ENCODE measurements at regions not wholly inside any gene's neighbourhood (a gene's known extent, or its start where the extent isn't known, plus 50 kb on each side); places are given as distances from the start of the nearest gene placed in this dataset.

GRCh38 chr4:37516057-37516775 lies 170.0 kb downstream of the RELL1 start:
- H3K4me1 ChIP-seq (ENCODE audit: insufficient read depth, low read length): no peaks in the 10 kb centered on the region
- no peak overlapping the region for H3K27ac ChIP-seq (ENCODE audit: low read length)
- TF ChIP-seq, protein P1, sequence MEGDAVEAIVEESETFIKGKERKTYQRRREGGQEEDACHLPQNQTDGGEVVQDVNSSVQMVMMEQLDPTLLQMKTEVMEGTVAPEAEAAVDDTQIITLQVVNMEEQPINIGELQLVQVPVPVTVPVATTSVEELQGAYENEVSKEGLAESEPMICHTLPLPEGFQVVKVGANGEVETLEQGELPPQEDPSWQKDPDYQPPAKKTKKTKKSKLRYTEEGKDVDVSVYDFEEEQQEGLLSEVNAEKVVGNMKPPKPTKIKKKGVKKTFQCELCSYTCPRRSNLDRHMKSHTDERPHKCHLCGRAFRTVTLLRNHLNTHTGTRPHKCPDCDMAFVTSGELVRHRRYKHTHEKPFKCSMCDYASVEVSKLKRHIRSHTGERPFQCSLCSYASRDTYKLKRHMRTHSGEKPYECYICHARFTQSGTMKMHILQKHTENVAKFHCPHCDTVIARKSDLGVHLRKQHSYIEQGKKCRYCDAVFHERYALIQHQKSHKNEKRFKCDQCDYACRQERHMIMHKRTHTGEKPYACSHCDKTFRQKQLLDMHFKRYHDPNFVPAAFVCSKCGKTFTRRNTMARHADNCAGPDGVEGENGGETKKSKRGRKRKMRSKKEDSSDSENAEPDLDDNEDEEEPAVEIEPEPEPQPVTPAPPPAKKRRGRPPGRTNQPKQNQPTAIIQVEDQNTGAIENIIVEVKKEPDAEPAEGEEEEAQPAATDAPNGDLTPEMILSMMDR (IDR thresholded peaks at IDR 0.05; ENCODE audit: borderline replicate concordance, extremely low read depth, low read length, poor library complexity, severe bottlenecking): no peak
- TF ChIP-seq EZH2 (IDR thresholded peaks at IDR 0.05; ENCODE audit: borderline replicate concordance, low read depth, low read length, severe bottlenecking): no peak
- no peak overlapping the region for H3K9ac ChIP-seq (ENCODE audit: low read depth, low read length)
- no peak overlapping the region for H3K4me3 ChIP-seq (ENCODE audit: low read depth in 1 of 2, low read length in 2 of 2)
- H3K79me2 ChIP-seq (ENCODE audit: insufficient read depth, low read length): no peaks in the 10 kb centered on the region
- no peaks in the 10 kb centered on the region for H3K27me3 ChIP-seq (ENCODE audit: insufficient read depth, low read length, poor library complexity)
- ATAC-seq (ENCODE audit: insufficient read depth, low read depth): no peak
- H4K20me1 ChIP-seq (ENCODE audit: insufficient read depth, low read length): no peaks in the 10 kb centered on the region
- H2AFZ ChIP-seq (ENCODE audit: low read depth, low read length): no peak overlapping the region
- no peaks in the 10 kb centered on the region for H3K36me3 ChIP-seq (ENCODE audit: insufficient read depth, low read length)
- peaks cover 2% of the 10 kb centered on the region for H3K9me3 ChIP-seq (ENCODE audit: insufficient read depth, low read length, severe bottlenecking)
- DNase-seq: no peak
- no peak overlapping the region for H3K4me2 ChIP-seq (ENCODE audit: insufficient read depth, low read length)

GRCh38 chr4:37510626-37511025 lies 175.6 kb downstream of the RELL1 start:
- Histone ChIP-seq H2AFZ (ENCODE audit: low read depth, low read length) (no peak overlapping the region), H3K36me3 (ENCODE audit: insufficient read depth, low read length) (no peaks in the 10 kb centered on the region), H4K20me1 (ENCODE audit: insufficient read depth, low read length) (no peaks in the 10 kb centered on the region), H3K9ac (ENCODE audit: low read depth, low read length) (no peak overlapping the region), H3K4me1 (ENCODE audit: insufficient read depth, low read length) (no peaks in the 10 kb centered on the region), H3K4me3 (ENCODE audit: low read depth in 1 of 2, low read length in 2 of 2) (no peak overlapping the region), H3K79me2 (ENCODE audit: insufficient read depth, low read length) (no peaks in the 10 kb centered on the region), H3K9me3 (ENCODE audit: insufficient read depth, low read length, severe bottlenecking) (peaks cover 2% of the 10 kb centered on the region), H3K27me3 (ENCODE audit: insufficient read depth, low read length, poor library complexity) (no peaks in the 10 kb centered on the region), H3K4me2 (ENCODE audit: insufficient read depth, low read length) (no peak overlapping the region), H3K27ac (ENCODE audit: low read length) (no peak overlapping the region)
- DNase-seq (no peak), ATAC-seq (ENCODE audit: insufficient read depth, low read depth) (no peak)
- TF ChIP-seq EZH2 (IDR thresholded peaks at IDR 0.05; ENCODE audit: borderline replicate concordance, low read depth, low read length, severe bottlenecking): no peak
- TF ChIP-seq, protein P1 (IDR thresholded peaks at IDR 0.05; ENCODE audit: borderline replicate concordance, extremely low read depth, low read length, poor library complexity, severe bottlenecking): no peak

GRCh38 chr4:37503261-37503660 lies 182.9 kb downstream of the RELL1 start:
- Histone ChIP-seq H2AFZ (ENCODE audit: low read depth, low read length) (no peak overlapping the region), H3K27ac (ENCODE audit: low read length) (no peak overlapping the region), H3K36me3 (ENCODE audit: insufficient read depth, low read length) (no peaks in the 10 kb centered on the region), H3K4me2 (ENCODE audit: insufficient read depth, low read length) (no peak overlapping the region), H4K20me1 (ENCODE audit: insufficient read depth, low read length) (no peaks in the 10 kb centered on the region), H3K79me2 (ENCODE audit: insufficient read depth, low read length) (no peaks in the 10 kb centered on the region), H3K9me3 (ENCODE audit: insufficient read depth, low read length, severe bottlenecking) (no peaks in the 10 kb centered on the region), H3K4me1 (ENCODE audit: insufficient read depth, low read length) (no peaks in the 10 kb centered on the region), H3K9ac (ENCODE audit: low read depth, low read length) (no peak overlapping the region), H3K27me3 (ENCODE audit: insufficient read depth, low read length, poor library complexity) (peaks cover 8% of the 10 kb centered on the region), H3K4me3 (ENCODE audit: low read depth in 1 of 2, low read length in 2 of 2) (no peak overlapping the region)
- TF ChIP-seq, protein P1 (IDR thresholded peaks at IDR 0.05; ENCODE audit: borderline replicate concordance, extremely low read depth, low read length, poor library complexity, severe bottlenecking): no peak
- TF ChIP-seq EZH2 (IDR thresholded peaks at IDR 0.05; ENCODE audit: borderline replicate concordance, low read depth, low read length, severe bottlenecking): no peak
- DNase-seq: no peak
- no peak for ATAC-seq (ENCODE audit: insufficient read depth, low read depth)

All from DND-41 (cell line).